ENCODE measurements at regions not wholly inside any gene's neighbourhood (a gene's known extent, or its start where the extent isn't known, plus 50 kb on each side); places are given as distances from the start of the nearest gene placed in this dataset.

- DNase-seq (ENCODE audit: low read depth in 2 of 2): no peak
- H3K4me3 ChIP-seq (replicated peaks in 1 of 2; ENCODE audit: low read depth in 2 of 2, low read length in 2 of 2): no peak overlapping the region
- no peak for TF ChIP-seq CTCF (IDR thresholded peaks at IDR 0.05; ENCODE audit: low read depth, low read length)
These were observed 150.3 kb upstream of the GPR12 start for GRCh38 chr13:26910754-26911465.

GRCh38 chr13:26909477-26909876 lies 148.9 kb upstream of the GPR12 start:
- no peak overlapping the region for H3K4me3 ChIP-seq (replicated peaks in 1 of 2; ENCODE audit: low read depth in 2 of 2, low read length in 2 of 2)
- TF ChIP-seq CTCF (IDR thresholded peaks at IDR 0.05; ENCODE audit: low read depth, low read length): no peak
- DNase-seq (ENCODE audit: low read depth in 2 of 2): no peak

- no peak for TF ChIP-seq CTCF (IDR thresholded peaks at IDR 0.05; ENCODE audit: low read depth, low read length)
- H3K4me3 ChIP-seq (replicated peaks in 1 of 2; ENCODE audit: low read depth in 2 of 2, low read length in 2 of 2): no peak overlapping the region
- no peak for DNase-seq (ENCODE audit: low read depth in 2 of 2)
These were observed 147.5 kb upstream of the GPR12 start for GRCh38 chr13:26908126-26908525.

- H3K4me3 ChIP-seq (replicated peaks in 1 of 2; ENCODE audit: low read depth in 2 of 2, low read length in 2 of 2): no peak overlapping the region
- TF ChIP-seq CTCF (IDR thresholded peaks at IDR 0.05; ENCODE audit: low read depth, low read length): no peak
- no peak for DNase-seq (ENCODE audit: low read depth in 2 of 2)
These were observed 138.6 kb upstream of the GPR12 start for GRCh38 chr13:26899202-26899601.

GRCh38 chr13:26897706-26898550 lies 137.3 kb upstream of the GPR12 start:
- DNase-seq (ENCODE audit: low read depth in 2 of 2): no peak
- H3K4me3 ChIP-seq (replicated peaks in 1 of 2; ENCODE audit: low read depth in 2 of 2, low read length in 2 of 2): no peak overlapping the region
- TF ChIP-seq CTCF (IDR thresholded peaks at IDR 0.05; ENCODE audit: low read depth, low read length): no peak

GRCh38 chr13:26896986-26897668 lies 136.5 kb upstream of the GPR12 start:
- no peak for DNase-seq (ENCODE audit: low read depth in 2 of 2)
- H3K4me3 ChIP-seq (replicated peaks in 1 of 2; ENCODE audit: low read depth in 2 of 2, low read length in 2 of 2): no peak overlapping the region
- TF ChIP-seq CTCF (IDR thresholded peaks at IDR 0.05; ENCODE audit: low read depth, low read length): no peak
